Lung (tissue), 11 donors: ENCODE measurements at regions not wholly inside any gene's neighbourhood (a gene's known extent, or its start where the extent isn't known, plus 50 kb on each side); places are given as distances from the start of the nearest gene placed in this dataset.

Experiments used
- ATAC-seq: fragments of 200-7000 bp; cut with Tn5 transposase; one replicate; pipeline ENCODE4 v1.9.1; 2020; ENCODE audit warnings: moderate number of reproducible peaks; ENCODE audit not compliant: insufficient read depth, low FRiP score
- DNase-seq, 3 donors: peaks; one replicate each; pipeline ENCODE4 v3.0.0-alpha.2; 2013 to 2017
- H3K27ac ChIP-seq, 2 donors: one replicate each; pipeline ENCODE4 v1.5.1; 2013; ENCODE audit warnings: mild to moderate bottlenecking in 2 of 2, moderate library complexity in 2 of 2, control low read depth in 1 of 2, inconsistent platforms in 1 of 2, low read depth in 1 of 2, low read length in 1 of 2
- H3K27me3 ChIP-seq, 3 donors: one replicate each; pipeline ENCODE4 v1.5.1; 2013; ENCODE audit warnings: low read length in 2 of 3; ENCODE audit not compliant: control insufficient read depth in 3 of 3, insufficient read depth in 3 of 3
- H3K36me3 ChIP-seq, 4 donors: one replicate each; pipeline ENCODE4 v1.5.1; 2013; ENCODE audit warnings: low read length in 4 of 4, mild to moderate bottlenecking in 1 of 4, moderate library complexity in 1 of 4; ENCODE audit not compliant: control insufficient read depth in 4 of 4, insufficient read depth in 4 of 4
- H3K4me1 ChIP-seq, 5 donors: one replicate each; pipeline ENCODE4 v1.5.1; 2013; ENCODE audit warnings: low read length in 5 of 5, mild to moderate bottlenecking in 2 of 5, moderate library complexity in 1 of 5; ENCODE audit not compliant: control insufficient read depth in 5 of 5, insufficient read depth in 5 of 5
- H3K4me3 ChIP-seq: one replicate; pipeline ENCODE4 v1.5.1; 2013; ENCODE audit warnings: mild to moderate bottlenecking, control low read depth, moderate library complexity
- H3K9ac ChIP-seq, 2 donors: one replicate each; pipeline ENCODE4 v1.5.1; 2013; ENCODE audit warnings: low read length in 2 of 2, control low read depth in 1 of 2; ENCODE audit not compliant: insufficient read depth in 1 of 2
- H3K9me3 ChIP-seq, 4 donors: one replicate each; pipeline ENCODE4 v1.5.1; 2013; ENCODE audit warnings: low read length in 3 of 4, mild to moderate bottlenecking in 1 of 4, moderate library complexity in 1 of 4; ENCODE audit not compliant: control insufficient read depth in 4 of 4, insufficient read depth in 3 of 4
- WGBS, 2 donors: extraction: QIAGEN DNeasy Blood & Tissue Kit; methylation state at CpG; one replicate each; pipeline ENCODE4 v1.1.7; 2013; 5-methylcytosine and 5-hydroxymethylcytosine counted together
- TF ChIP-seq, protein P1 (sequence below): IDR thresholded peaks from 2 replicates; pipeline ENCODE4 v1.5.1; 2012; ENCODE audit warnings: mild to moderate bottlenecking; ENCODE audit errors: control extremely low read depth, extremely low read depth
- donor health status: control.
- donor health status: control.
- donor health status: Bipolar disorder and iron deficiency.
- donor health status: healthy.
- donor health status: DM: yes; HTN: yes; CAD: no.

DNA sequence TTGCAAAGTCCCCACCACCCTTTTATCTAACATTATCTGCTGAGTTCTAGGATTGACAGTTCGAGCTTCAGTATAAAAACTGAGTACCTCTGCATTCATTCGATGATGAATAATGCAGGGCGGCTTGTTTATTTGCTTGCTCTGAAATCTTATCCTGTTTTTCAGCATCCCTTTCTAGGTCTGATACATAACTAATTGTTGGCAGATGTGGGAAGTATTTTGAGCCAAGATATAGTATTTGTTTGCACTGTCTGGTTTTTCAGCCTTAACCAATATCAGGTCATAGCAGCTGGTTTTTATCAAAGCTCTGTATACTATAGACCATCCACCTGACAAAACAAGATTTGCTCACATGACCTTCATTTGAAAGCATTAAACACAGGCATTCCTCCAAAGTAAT is 161.4 kb downstream of the TFEC start:
- TF ChIP-seq, protein P1, sequence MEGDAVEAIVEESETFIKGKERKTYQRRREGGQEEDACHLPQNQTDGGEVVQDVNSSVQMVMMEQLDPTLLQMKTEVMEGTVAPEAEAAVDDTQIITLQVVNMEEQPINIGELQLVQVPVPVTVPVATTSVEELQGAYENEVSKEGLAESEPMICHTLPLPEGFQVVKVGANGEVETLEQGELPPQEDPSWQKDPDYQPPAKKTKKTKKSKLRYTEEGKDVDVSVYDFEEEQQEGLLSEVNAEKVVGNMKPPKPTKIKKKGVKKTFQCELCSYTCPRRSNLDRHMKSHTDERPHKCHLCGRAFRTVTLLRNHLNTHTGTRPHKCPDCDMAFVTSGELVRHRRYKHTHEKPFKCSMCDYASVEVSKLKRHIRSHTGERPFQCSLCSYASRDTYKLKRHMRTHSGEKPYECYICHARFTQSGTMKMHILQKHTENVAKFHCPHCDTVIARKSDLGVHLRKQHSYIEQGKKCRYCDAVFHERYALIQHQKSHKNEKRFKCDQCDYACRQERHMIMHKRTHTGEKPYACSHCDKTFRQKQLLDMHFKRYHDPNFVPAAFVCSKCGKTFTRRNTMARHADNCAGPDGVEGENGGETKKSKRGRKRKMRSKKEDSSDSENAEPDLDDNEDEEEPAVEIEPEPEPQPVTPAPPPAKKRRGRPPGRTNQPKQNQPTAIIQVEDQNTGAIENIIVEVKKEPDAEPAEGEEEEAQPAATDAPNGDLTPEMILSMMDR = no peak
- Histone ChIP-seq H3K27me3 (no peaks in the 10 kb centered on the region), H3K36me3 (no peaks in the 10 kb centered on the region), H3K4me1 (peaks cover 0 to 16% (median 0%) of the 10 kb centered on the region in 5 donors), H3K9me3 (no peaks in the 10 kb centered on the region), H3K9ac (no peak overlapping the region), H3K27ac (no peak overlapping the region), H3K4me3 (no peak overlapping the region)
- DNase-seq (peak in 2 of 3 donors; percentile 15 to 25), ATAC-seq (no peak)
- 62 to 80% methylated on average over 3 of the region's 3 CpGs for WGBS, 2 donors

DNA sequence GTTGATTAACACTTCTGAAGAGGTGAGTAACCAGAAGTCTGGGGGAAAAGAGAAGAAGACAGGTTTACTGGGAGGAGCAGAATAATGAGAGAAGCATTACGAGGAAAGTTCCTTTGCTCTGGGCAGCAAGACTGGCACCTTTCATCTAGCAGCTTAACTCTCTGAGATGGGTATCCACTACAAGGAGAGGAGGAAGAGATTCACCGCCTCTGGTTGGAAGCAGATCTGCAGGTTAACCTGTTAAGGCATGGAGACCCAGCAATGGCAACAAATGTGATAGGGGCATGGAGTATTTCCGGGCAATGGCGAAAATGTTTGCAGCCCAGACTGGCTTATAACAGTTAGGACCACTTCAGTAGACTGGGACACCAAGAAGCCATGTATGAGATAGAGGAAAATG is 162.2 kb downstream of the TFEC start:
- Histone ChIP-seq H3K27ac (no peak overlapping the region), H3K4me3 (no peak overlapping the region), H3K27me3 (no peaks in the 10 kb centered on the region), H3K9ac (no peak overlapping the region), H3K4me1 (peaks cover 0 to 16% (median 0%) of the 10 kb centered on the region in 5 donors), H3K9me3 (no peaks in the 10 kb centered on the region), H3K36me3 (no peaks in the 10 kb centered on the region)
- DNase-seq (no peak), ATAC-seq (no peak)
- TF ChIP-seq, protein P1 = no peak
- WGBS, 2 donors = 96% methylated on average over 4 of the region's 4 CpGs

DNA sequence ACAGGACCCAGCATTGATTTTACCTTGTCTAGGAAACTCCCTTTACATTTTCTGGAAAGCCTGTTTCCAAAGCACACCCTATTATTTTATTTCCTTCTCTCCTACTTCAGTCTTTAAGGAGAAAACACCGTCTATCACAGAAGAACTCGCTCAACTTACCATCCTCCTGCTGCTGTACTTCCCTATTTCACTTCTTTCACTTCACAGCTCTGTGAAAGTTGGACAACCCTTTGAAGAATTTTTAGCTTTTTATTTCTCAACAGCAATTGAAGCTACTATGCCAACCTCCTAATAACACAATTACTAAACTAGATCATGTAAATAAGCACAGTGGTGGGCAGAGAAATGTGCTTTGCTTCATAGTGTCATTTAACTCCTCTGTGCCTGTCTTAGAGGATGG is 166.5 kb downstream of the TFEC start:
- DNase-seq = no peak
- Histone ChIP-seq H3K27me3 (no peaks in the 10 kb centered on the region), H3K36me3 (no peaks in the 10 kb centered on the region), H3K27ac (no peak overlapping the region), H3K4me3 (no peak overlapping the region), H3K9me3 (no peaks in the 10 kb centered on the region), H3K4me1 (peaks cover 0 to 12% (median 0%) of the 10 kb centered on the region in 5 donors), H3K9ac (no peak overlapping the region)
- TF ChIP-seq, protein P1 = no peak
- ATAC-seq = no peak
- WGBS, 2 donors = 28 to 63% methylated on average over 2 of the region's 2 CpGs

DNA sequence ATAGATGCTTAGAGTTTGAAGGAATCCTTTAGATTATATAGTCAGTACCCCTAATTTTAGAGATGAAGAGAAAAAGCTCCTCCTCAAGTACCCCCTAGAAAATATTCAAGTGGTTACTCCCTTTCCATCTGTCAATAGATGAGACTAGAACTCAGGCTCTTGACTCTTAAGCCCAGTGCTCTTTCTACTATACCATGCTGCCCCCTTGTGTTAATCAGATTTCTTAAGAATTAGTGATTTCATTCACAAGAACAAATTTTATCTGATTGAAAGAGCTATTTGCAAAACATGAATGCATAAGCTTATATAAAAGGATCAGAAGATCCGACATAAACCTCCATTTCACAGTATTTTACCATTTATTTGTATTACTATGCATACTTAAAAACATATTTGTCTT is 179.3 kb downstream of the TFEC start:
- no peaks in the 10 kb centered on the region for H3K27me3 ChIP-seq
- no peak overlapping the region for H3K27ac ChIP-seq
- no peak overlapping the region for H3K9ac ChIP-seq
- H3K4me3 ChIP-seq = no peak overlapping the region
- DNase-seq (peak in 2 of 3 donors; percentile 33 to 53), ATAC-seq (no peak)
- H3K36me3 ChIP-seq = no peaks in the 10 kb centered on the region
- WGBS, 2 donors = 79 to 83% methylated on average over 1 of the region's 1 CpG
- H3K4me1 ChIP-seq = no peaks in the 10 kb centered on the region
- H3K9me3 ChIP-seq = no peaks in the 10 kb centered on the region
- TF ChIP-seq, protein P1 = no peak
